Neural crest cell (in vitro differentiated cells): ENCODE measurements at regions not wholly inside any gene's neighbourhood (a gene's known extent, or its start where the extent isn't known, plus 50 kb on each side); places are given as distances from the start of the nearest gene placed in this dataset.

Experiments used
- DNase-seq: peaks from one replicate; pipeline ENCODE4 v3.0.0; 2021; ENCODE audit warnings: low read depth, mixed read lengths, low spot score
- H3K27ac Mint-ChIP-seq: one replicate; pipeline ENCODE4 v1.8.0; 2021; ENCODE audit warnings: mild to moderate bottlenecking, mixed read lengths; ENCODE audit not compliant: unreplicated experiment
- H3K27me3 Mint-ChIP-seq: 2 replicates; pipeline ENCODE4 v1.8.0; 2021; ENCODE audit warnings: low read depth, mild to moderate bottlenecking, mixed read lengths
- H3K36me3 Mint-ChIP-seq: 2 replicates; pipeline ENCODE4 v1.8.0; 2021; ENCODE audit warnings: low read depth, mild to moderate bottlenecking, mixed read lengths
- H3K4me1 Mint-ChIP-seq: 2 replicates; pipeline ENCODE4 v1.8.0; 2021; ENCODE audit warnings: mixed read lengths
- H3K4me3 Mint-ChIP-seq: one replicate; pipeline ENCODE4 v1.8.0; 2021; ENCODE audit warnings: mild to moderate bottlenecking, mixed read lengths
- H3K9me3 Mint-ChIP-seq: 2 replicates; pipeline ENCODE4 v1.8.0; 2021; ENCODE audit warnings: mixed read lengths
- TF ChIP-seq, protein P1 (sequence below): fragments of 200-600 bp; sonication (generic); conservative IDR thresholded peaks from 2 replicates; pipeline ENCODE4 v1.5.0; 2021; ENCODE audit warnings: antibody characterized with exemption, mild to moderate bottlenecking

DNA sequence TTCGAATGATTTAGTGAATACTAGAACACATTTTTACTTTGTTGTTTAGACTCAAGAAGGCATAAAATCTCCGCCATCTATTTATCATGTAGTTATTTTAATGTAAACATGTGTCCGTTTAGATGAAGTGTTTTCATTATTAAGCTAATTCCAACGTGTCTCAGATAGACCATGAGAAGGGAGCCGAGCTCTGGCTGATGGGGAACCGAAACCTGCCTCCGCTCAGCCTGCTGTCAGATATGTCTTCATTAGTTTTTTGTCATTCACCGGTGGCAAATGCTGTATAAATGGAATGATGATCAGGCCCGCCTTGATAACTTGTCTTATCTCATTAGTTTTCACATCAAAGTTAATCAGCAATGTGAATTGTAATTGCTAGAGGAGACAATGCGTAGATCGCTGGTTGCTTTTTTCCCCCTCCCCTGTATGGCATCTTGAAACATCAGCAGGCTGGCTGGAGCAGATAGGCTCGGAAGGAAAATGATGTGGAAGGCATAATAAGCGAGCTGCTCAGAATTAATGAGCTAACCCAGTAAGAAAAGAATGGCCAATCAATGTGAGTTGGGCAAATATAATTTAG lies 136.4 kb downstream of the LINC00237 start:
- no peak for DNase-seq
- TF ChIP-seq, protein P1, sequence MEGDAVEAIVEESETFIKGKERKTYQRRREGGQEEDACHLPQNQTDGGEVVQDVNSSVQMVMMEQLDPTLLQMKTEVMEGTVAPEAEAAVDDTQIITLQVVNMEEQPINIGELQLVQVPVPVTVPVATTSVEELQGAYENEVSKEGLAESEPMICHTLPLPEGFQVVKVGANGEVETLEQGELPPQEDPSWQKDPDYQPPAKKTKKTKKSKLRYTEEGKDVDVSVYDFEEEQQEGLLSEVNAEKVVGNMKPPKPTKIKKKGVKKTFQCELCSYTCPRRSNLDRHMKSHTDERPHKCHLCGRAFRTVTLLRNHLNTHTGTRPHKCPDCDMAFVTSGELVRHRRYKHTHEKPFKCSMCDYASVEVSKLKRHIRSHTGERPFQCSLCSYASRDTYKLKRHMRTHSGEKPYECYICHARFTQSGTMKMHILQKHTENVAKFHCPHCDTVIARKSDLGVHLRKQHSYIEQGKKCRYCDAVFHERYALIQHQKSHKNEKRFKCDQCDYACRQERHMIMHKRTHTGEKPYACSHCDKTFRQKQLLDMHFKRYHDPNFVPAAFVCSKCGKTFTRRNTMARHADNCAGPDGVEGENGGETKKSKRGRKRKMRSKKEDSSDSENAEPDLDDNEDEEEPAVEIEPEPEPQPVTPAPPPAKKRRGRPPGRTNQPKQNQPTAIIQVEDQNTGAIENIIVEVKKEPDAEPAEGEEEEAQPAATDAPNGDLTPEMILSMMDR = no peak
- H3K27ac Mint-ChIP-seq = no peak overlapping the region
- no peaks in the 10 kb centered on the region for H3K36me3 Mint-ChIP-seq
- H3K4me3 Mint-ChIP-seq = no peak overlapping the region
- H3K4me1 Mint-ChIP-seq = peaks cover 12% of the 10 kb centered on the region
- H3K27me3 Mint-ChIP-seq = peaks cover 3% of the 10 kb centered on the region
- no peaks in the 10 kb centered on the region for H3K9me3 Mint-ChIP-seq

DNA sequence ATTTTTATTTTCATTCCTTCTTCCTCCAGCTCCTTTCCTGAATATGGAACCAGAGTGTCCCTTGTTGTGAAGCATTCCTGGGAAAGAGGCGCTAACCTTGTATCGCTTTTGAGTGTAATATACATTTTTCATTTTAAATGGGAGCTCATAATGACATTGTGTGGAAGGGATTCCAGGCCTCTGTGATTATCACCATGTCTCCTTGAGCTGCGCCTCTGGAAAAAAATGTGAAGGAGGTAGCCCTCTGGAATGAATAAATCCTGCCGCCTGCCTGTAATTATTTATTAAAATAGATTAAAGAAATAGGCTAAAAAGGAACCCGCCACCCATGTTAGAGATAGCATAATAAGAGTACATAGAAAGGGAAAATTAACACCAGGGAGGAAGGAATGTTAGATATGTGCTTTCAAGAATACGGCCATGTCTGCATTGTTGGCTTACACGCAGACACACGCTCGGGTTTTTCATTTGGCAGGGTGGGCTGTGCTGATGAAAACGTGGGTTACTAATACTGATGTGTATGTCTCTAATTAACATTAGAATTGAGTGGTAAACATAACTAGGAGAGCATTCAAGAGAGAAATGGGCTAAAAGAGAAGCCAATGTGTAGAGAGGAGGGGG lies 138.5 kb downstream of the LINC00237 start:
- Mint-ChIP-seq H3K36me3 (no peaks in the 10 kb centered on the region), H3K27me3 (peaks cover 3% of the 10 kb centered on the region), H3K4me1 (peaks cover 8% of the 10 kb centered on the region), H3K27ac (no peak overlapping the region), H3K4me3 (no peak overlapping the region), H3K9me3 (no peaks in the 10 kb centered on the region)
- DNase-seq = no peak
- TF ChIP-seq, protein P1 = no peak

- H3K9me3 Mint-ChIP-seq = peaks cover 2% of the 10 kb centered on the region
Observed at GRCh38 chr20:20966171-20966570, 140.0 kb downstream of the LINC00237 start.

GRCh38 chr20:20959031-20959755 lies 147.0 kb downstream of the LINC00237 start:
- TF ChIP-seq, protein P1 = no peak
- DNase-seq = no peak
- H3K4me1 Mint-ChIP-seq = peaks cover 14% of the 10 kb centered on the region
- peaks cover 12% of the 10 kb centered on the region for H3K9me3 Mint-ChIP-seq
- H3K27ac Mint-ChIP-seq = no peak overlapping the region
- no peaks in the 10 kb centered on the region for H3K36me3 Mint-ChIP-seq
- H3K27me3 Mint-ChIP-seq = no peaks in the 10 kb centered on the region
- no peak overlapping the region for H3K4me3 Mint-ChIP-seq

More at GRCh38 chr20:20966171-20966570, 140.0 kb downstream of the LINC00237 start:
- Mint-ChIP-seq H3K27ac (no peak overlapping the region), H3K36me3 (no peaks in the 10 kb centered on the region), H3K4me3 (no peak overlapping the region), H3K27me3 (peaks cover 3% of the 10 kb centered on the region), H3K4me1 (peaks cover 8% of the 10 kb centered on the region)
- DNase-seq = no peak
- TF ChIP-seq, protein P1 = no peak

GRCh38 chr20:20956513-20956931 lies 149.6 kb downstream of the LINC00237 start:
- Mint-ChIP-seq H3K4me1 (peaks cover 14% of the 10 kb centered on the region), H3K9me3 (peaks cover 12% of the 10 kb centered on the region), H3K27ac (peak overlapping the region; percentile 65), H3K36me3 (no peaks in the 10 kb centered on the region), H3K27me3 (no peaks in the 10 kb centered on the region), H3K4me3 (no peak overlapping the region)
- TF ChIP-seq, protein P1 = no peak
- DNase-seq = no peak
